Fibroblast of lung (primary cell): ENCODE measurements at regions not wholly inside any gene's neighbourhood (a gene's known extent, or its start where the extent isn't known, plus 50 kb on each side); places are given as distances from the start of the nearest gene placed in this dataset.
A peak's percentile ranks its signal among the peaks of the same experiment; 100 is the strongest.

Experiments
- DNase-seq, 2 donors: peaks; one replicate each; pipeline versions ENCODE4 v3.0.0 to v3.0.0-alpha.2; 2010; ENCODE audit warnings: low read depth in 2 of 2
- H2AFZ ChIP-seq: 2 replicates; pipeline ENCODE4 v1.5.1; 2012; ENCODE audit warnings: low read length, control low read depth, inconsistent platforms
- H3K27ac ChIP-seq: 2 replicates; pipeline ENCODE4 v1.5.1; 2011; ENCODE audit warnings: low read length, control low read depth; ENCODE audit not compliant: insufficient read depth
- H3K27me3 ChIP-seq: 2 replicates; pipeline ENCODE4 v1.5.1; 2011; ENCODE audit warnings: mild to moderate bottlenecking, low read length; ENCODE audit not compliant: control insufficient read depth, insufficient read depth
- H3K36me3 ChIP-seq: 2 replicates; pipeline ENCODE4 v1.5.1; 2011; ENCODE audit warnings: low read length; ENCODE audit not compliant: control insufficient read depth, insufficient read depth
- H3K4me1 ChIP-seq: 2 replicates; pipeline ENCODE4 v1.5.1; 2011; ENCODE audit warnings: low read length; ENCODE audit not compliant: control insufficient read depth, insufficient read depth; ENCODE audit errors: extremely low read depth
- H3K4me2 ChIP-seq: 2 replicates; pipeline ENCODE4 v1.5.1; 2011; ENCODE audit warnings: low read length, control low read depth; ENCODE audit not compliant: insufficient read depth; ENCODE audit errors: extremely low read depth
- H3K4me3 ChIP-seq, 4 experiments: fragments of 200-600 bp in 1 of 4; sonication (generic) in 1 of 4; replicated peaks in 1 of 4; 2 replicates each; pipeline ENCODE4 v1.5.1; 2011 to 2016; ENCODE audit warnings: low read length in 4 of 4, low read depth in 3 of 4, mild to moderate bottlenecking in 3 of 4, control low read depth in 2 of 4, inconsistent platforms in 1 of 4, mixed read lengths in 1 of 4; ENCODE audit not compliant: insufficient read depth in 1 of 4; ENCODE audit errors: control extremely low read depth in 1 of 4
- H3K79me2 ChIP-seq: 2 replicates; pipeline ENCODE4 v1.5.1; 2012; ENCODE audit warnings: mild to moderate bottlenecking, low read length, inconsistent platforms; ENCODE audit not compliant: control insufficient read depth, insufficient read depth
- H3K9ac ChIP-seq: 2 replicates; pipeline ENCODE4 v1.5.1; 2011; ENCODE audit warnings: mild to moderate bottlenecking, low read length, control low read depth; ENCODE audit not compliant: insufficient read depth
- H3K9me3 ChIP-seq: 2 replicates; pipeline ENCODE4 v1.5.1; 2012; ENCODE audit warnings: low read depth, low read length; ENCODE audit not compliant: control insufficient read depth, insufficient read depth
- H4K20me1 ChIP-seq: 2 replicates; pipeline ENCODE4 v1.5.1; 2011; ENCODE audit warnings: low read length; ENCODE audit not compliant: control insufficient read depth, insufficient read depth; ENCODE audit errors: extremely low read depth
- EZH2 ChIP-seq: IDR thresholded peaks from 2 replicates; pipeline ENCODE4 v1.5.1; 2012; ENCODE audit warnings: low read length, control low read depth, mild to moderate bottlenecking; ENCODE audit errors: missing control alignments
- TF ChIP-seq, protein P1 (sequence below), 2 donors: IDR thresholded peaks in 1 of 2; conservative IDR thresholded peaks in 1 of 2; 1 replicate in 1 of 2; 2 replicates in 1 of 2; pipeline ENCODE4 v1.5.1; 2011 to 2012; ENCODE audit warnings: low read length in 2 of 2, control low read depth in 1 of 2, inconsistent platforms in 1 of 2, low read depth in 1 of 2, mild to moderate bottlenecking in 1 of 2

DNA sequence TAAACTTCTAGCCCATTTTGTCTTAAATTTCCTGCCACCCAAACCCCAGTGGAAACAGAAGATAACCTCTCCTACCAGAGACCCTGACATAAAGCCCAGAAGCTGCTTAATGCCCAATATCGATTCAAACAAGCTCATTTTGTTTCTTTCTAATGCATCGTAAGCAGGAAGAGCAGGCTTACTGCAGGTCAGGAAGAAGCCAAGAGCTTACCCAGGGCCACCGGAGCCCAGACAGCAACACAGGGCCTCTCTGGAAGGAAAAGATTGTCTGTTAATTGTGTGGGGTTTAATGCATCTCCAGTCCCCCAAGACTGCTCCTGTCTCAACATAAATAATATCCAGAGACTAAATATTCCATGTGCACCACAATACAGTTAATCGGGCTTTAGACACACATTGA is 177.3 kb upstream of the NOCT start:
- no peaks in the 10 kb centered on the region for H4K20me1 ChIP-seq
- DNase-seq: no peak
- H3K27me3 ChIP-seq: peaks cover 2% of the 10 kb centered on the region
- TF ChIP-seq, protein P1, sequence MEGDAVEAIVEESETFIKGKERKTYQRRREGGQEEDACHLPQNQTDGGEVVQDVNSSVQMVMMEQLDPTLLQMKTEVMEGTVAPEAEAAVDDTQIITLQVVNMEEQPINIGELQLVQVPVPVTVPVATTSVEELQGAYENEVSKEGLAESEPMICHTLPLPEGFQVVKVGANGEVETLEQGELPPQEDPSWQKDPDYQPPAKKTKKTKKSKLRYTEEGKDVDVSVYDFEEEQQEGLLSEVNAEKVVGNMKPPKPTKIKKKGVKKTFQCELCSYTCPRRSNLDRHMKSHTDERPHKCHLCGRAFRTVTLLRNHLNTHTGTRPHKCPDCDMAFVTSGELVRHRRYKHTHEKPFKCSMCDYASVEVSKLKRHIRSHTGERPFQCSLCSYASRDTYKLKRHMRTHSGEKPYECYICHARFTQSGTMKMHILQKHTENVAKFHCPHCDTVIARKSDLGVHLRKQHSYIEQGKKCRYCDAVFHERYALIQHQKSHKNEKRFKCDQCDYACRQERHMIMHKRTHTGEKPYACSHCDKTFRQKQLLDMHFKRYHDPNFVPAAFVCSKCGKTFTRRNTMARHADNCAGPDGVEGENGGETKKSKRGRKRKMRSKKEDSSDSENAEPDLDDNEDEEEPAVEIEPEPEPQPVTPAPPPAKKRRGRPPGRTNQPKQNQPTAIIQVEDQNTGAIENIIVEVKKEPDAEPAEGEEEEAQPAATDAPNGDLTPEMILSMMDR (conservative IDR thresholded peaks at IDR 0.05 in 1 of 2, IDR thresholded peaks at IDR 0.05 in 1 of 2; ENCODE audit: low read depth in 1 of 2, low read length in 2 of 2): no peak
- TF ChIP-seq EZH2: no peak
- H3K4me3 ChIP-seq: no peak overlapping the region
- no peaks in the 10 kb centered on the region for H3K79me2 ChIP-seq
- no peak overlapping the region for H3K4me2 ChIP-seq
- no peaks in the 10 kb centered on the region for H3K4me1 ChIP-seq
- H2AFZ ChIP-seq: no peak overlapping the region
- no peak overlapping the region for H3K9ac ChIP-seq
- H3K27ac ChIP-seq: no peak overlapping the region
- no peaks in the 10 kb centered on the region for H3K36me3 ChIP-seq
- H3K9me3 ChIP-seq: no peaks in the 10 kb centered on the region

DNA sequence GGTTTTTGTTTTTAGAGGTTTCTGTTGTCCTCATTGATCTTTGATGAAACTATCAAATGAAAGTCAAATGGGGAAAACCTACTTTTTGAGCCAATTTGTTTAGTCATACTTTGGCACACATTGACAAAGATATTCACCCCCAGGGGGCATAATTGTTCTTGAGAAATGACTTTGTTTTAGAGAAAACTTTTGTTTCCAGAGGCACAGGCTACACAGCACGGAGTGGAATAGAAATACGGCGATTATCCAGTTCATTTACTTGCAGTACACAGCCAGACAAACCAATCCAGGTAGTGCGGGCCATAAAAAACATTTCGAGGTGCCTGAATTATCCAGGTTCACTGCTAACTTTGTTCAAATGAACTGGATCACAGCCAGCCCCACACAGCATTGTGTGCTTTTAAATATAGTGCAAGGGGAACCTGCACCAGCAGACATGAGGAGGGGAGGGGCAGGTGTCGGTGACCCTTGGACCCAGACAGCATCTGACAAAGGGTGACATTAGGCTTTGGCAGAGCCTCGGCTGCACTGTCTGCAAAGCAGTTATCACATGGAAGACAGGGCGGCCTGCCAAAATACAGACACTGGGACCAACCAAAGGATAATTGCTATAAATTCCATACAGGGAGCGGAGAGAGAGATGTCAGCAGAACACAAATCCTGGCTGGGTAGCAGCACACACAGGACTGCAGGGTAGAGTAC is 179.6 kb upstream of the NOCT start:
- H3K9me3 ChIP-seq: no peaks in the 10 kb centered on the region
- H3K9ac ChIP-seq: no peak overlapping the region
- H3K36me3 ChIP-seq: no peaks in the 10 kb centered on the region
- TF ChIP-seq, protein P1 (conservative IDR thresholded peaks at IDR 0.05 in 1 of 2, IDR thresholded peaks at IDR 0.05 in 1 of 2; ENCODE audit: low read depth in 1 of 2, low read length in 2 of 2): no peak
- no peak for TF ChIP-seq EZH2
- no peaks in the 10 kb centered on the region for H3K4me1 ChIP-seq
- no peak overlapping the region for H3K4me2 ChIP-seq
- DNase-seq: peak; percentile 7 to 23
- no peak overlapping the region for H3K27ac ChIP-seq
- H4K20me1 ChIP-seq: no peaks in the 10 kb centered on the region
- H3K79me2 ChIP-seq: no peaks in the 10 kb centered on the region
- H2AFZ ChIP-seq: no peak overlapping the region
- H3K4me3 ChIP-seq: no peak overlapping the region
- no peaks in the 10 kb centered on the region for H3K27me3 ChIP-seq

DNA sequence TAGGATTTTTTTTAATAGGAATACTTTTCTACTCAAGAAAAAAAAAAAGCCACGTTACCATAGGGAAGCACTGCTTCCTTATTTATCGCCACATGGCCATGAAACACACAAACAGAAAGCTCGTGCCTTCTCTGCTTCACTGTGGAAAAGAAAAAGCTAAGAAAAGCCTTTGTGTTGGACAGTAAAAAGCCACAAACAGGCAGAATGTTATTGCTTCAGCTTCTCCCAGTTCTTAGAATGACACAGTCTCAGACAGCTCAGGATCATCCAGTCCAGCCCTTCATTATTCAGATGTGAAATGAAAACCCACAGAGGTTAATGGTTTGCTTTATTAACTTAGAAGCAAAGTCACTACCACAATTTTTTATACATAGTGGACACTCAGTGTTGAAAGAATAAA is 181.6 kb upstream of the NOCT start:
- no peak overlapping the region for H3K9ac ChIP-seq
- no peaks in the 10 kb centered on the region for H4K20me1 ChIP-seq
- no peaks in the 10 kb centered on the region for H3K79me2 ChIP-seq
- H3K4me2 ChIP-seq: no peak overlapping the region
- no peak overlapping the region for H3K4me3 ChIP-seq
- no peaks in the 10 kb centered on the region for H3K27me3 ChIP-seq
- no peak for DNase-seq
- H2AFZ ChIP-seq: no peak overlapping the region
- no peaks in the 10 kb centered on the region for H3K9me3 ChIP-seq
- TF ChIP-seq, protein P1 (conservative IDR thresholded peaks at IDR 0.05 in 1 of 2, IDR thresholded peaks at IDR 0.05 in 1 of 2; ENCODE audit: low read depth in 1 of 2, low read length in 2 of 2): no peak
- TF ChIP-seq EZH2: no peak
- H3K36me3 ChIP-seq: no peaks in the 10 kb centered on the region
- no peak overlapping the region for H3K27ac ChIP-seq
- no peaks in the 10 kb centered on the region for H3K4me1 ChIP-seq
